ENCODE measurements at regions not wholly inside any gene's neighbourhood (a gene's known extent, or its start where the extent isn't known, plus 50 kb on each side); places are given as distances from the start of the nearest gene placed in this dataset.

DNA sequence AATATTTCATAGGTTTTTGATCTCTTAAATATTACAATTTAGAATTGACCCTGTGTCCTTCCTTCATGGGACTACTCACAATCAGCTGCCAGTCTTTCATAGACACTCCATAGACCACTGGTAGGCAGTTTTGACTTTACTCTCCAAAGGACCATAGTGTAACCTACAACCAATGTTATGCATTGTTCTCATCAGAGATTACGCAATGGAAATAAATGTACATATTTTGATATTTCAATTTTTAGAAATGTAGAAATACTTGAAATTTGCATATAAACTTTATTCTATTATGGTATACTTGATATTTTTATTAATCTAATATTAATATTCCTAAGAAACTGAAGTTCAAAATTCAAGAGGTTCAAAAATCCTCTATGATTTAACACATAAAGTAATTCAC is 446.4 kb upstream of the KCND2 start:
- Histone ChIP-seq H3K36me3 (ENCODE audit: insufficient read depth, low read length) (no peaks in the 10 kb centered on the region), H3K4me1 (ENCODE audit: insufficient read depth, low read length, poor library complexity, severe bottlenecking) (no peaks in the 10 kb centered on the region), H3K79me2 (ENCODE audit: insufficient read depth, low read length) (no peaks in the 10 kb centered on the region), H3K9ac (ENCODE audit: low read depth, low read length, poor library complexity, severe bottlenecking) (no peak overlapping the region), H4K20me1 (ENCODE audit: insufficient read depth, low read length, poor library complexity, severe bottlenecking) (no peaks in the 10 kb centered on the region), H2AFZ (ENCODE audit: low read length) (no peak overlapping the region), H3K27me3 (ENCODE audit: insufficient read depth, low read length, poor library complexity, severe bottlenecking) (no peaks in the 10 kb centered on the region), H3K4me3 (ENCODE audit: low read length, poor library complexity, severe bottlenecking) (no peak overlapping the region), H3F3A (ENCODE audit: low read depth) (no peaks in the 10 kb centered on the region), H3K9me2 (replicated peaks; ENCODE audit: low read depth, low read length) (no peaks in the 10 kb centered on the region), H3K9me3 (ENCODE audit: insufficient read depth, low read depth, low read length) (no peaks in the 10 kb centered on the region), H3K4me2 (ENCODE audit: low read depth, low read length, poor library complexity, severe bottlenecking) (no peak overlapping the region)
- no peak for TF ChIP-seq EZH2phosphoT487 (IDR thresholded peaks at IDR 0.05; ENCODE audit: borderline replicate concordance)
- TF ChIP-seq, protein P1, sequence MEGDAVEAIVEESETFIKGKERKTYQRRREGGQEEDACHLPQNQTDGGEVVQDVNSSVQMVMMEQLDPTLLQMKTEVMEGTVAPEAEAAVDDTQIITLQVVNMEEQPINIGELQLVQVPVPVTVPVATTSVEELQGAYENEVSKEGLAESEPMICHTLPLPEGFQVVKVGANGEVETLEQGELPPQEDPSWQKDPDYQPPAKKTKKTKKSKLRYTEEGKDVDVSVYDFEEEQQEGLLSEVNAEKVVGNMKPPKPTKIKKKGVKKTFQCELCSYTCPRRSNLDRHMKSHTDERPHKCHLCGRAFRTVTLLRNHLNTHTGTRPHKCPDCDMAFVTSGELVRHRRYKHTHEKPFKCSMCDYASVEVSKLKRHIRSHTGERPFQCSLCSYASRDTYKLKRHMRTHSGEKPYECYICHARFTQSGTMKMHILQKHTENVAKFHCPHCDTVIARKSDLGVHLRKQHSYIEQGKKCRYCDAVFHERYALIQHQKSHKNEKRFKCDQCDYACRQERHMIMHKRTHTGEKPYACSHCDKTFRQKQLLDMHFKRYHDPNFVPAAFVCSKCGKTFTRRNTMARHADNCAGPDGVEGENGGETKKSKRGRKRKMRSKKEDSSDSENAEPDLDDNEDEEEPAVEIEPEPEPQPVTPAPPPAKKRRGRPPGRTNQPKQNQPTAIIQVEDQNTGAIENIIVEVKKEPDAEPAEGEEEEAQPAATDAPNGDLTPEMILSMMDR (conservative IDR thresholded peaks at IDR 0.05; ENCODE audit: low read length), result no peak

DNA sequence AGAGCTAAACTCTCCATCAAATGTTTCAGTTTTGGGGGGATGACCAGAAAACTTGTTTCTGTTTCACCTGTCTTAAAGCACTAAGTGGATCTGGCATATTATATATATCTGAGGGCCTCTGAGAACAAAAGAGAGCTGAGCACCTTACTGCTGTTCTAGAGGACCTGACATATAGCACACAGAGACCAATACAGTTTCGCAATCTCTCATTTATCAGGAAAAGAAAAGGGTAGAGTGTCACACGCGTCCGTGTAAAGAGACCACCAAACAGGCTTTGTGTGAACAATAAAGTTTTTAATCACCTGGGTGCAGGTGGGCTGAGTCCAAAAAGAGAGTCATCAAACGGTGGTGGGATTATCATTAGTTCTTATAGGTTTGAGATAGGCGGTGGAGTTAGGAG is 434.5 kb upstream of the KCND2 start:
- H3K9me3 ChIP-seq (ENCODE audit: insufficient read depth, low read depth, low read length), result no peaks in the 10 kb centered on the region
- H3K9me2 ChIP-seq (replicated peaks; ENCODE audit: low read depth, low read length), result no peaks in the 10 kb centered on the region
- no peak overlapping the region for H3K4me3 ChIP-seq (ENCODE audit: low read length, poor library complexity, severe bottlenecking)
- no peaks in the 10 kb centered on the region for H4K20me1 ChIP-seq (ENCODE audit: insufficient read depth, low read length, poor library complexity, severe bottlenecking)
- no peak overlapping the region for H3K9ac ChIP-seq (ENCODE audit: low read depth, low read length, poor library complexity, severe bottlenecking)
- H3F3A ChIP-seq (ENCODE audit: low read depth), result no peaks in the 10 kb centered on the region
- no peaks in the 10 kb centered on the region for H3K4me1 ChIP-seq (ENCODE audit: insufficient read depth, low read length, poor library complexity, severe bottlenecking)
- H3K4me2 ChIP-seq (ENCODE audit: low read depth, low read length, poor library complexity, severe bottlenecking), result no peak overlapping the region
- no peaks in the 10 kb centered on the region for H3K79me2 ChIP-seq (ENCODE audit: insufficient read depth, low read length)
- H2AFZ ChIP-seq (ENCODE audit: low read length), result no peak overlapping the region
- no peak for TF ChIP-seq EZH2phosphoT487 (IDR thresholded peaks at IDR 0.05; ENCODE audit: borderline replicate concordance)
- TF ChIP-seq, protein P1 (conservative IDR thresholded peaks at IDR 0.05; ENCODE audit: low read length), result no peak
- H3K27me3 ChIP-seq (ENCODE audit: insufficient read depth, low read length, poor library complexity, severe bottlenecking), result no peaks in the 10 kb centered on the region
- no peaks in the 10 kb centered on the region for H3K36me3 ChIP-seq (ENCODE audit: insufficient read depth, low read length)

DNA sequence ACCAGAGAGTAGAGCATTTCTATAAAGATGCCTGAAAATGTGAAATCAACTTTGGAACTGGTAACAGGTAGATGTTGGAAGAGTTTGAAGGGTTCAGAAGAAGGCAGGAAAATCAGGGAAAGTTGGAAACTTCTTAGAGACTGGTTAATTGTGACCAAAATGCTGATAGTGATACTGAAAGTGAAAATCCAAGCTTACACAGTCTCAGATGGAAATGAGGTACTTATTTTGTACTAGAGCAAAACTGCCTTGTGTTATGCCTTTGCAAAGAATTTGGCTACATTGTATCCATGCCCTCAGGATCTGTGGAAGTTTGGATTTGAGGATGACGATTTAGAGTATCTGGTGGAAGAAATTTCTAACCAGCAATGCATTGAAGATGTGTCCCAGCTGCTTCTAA is 430.6 kb upstream of the KCND2 start:
- TF ChIP-seq, protein P1 (conservative IDR thresholded peaks at IDR 0.05; ENCODE audit: low read length), result no peak
- TF ChIP-seq EZH2phosphoT487 (IDR thresholded peaks at IDR 0.05; ENCODE audit: borderline replicate concordance), result no peak
- Histone ChIP-seq H3K9me2 (replicated peaks; ENCODE audit: low read depth, low read length) (no peaks in the 10 kb centered on the region), H3K36me3 (ENCODE audit: insufficient read depth, low read length) (no peaks in the 10 kb centered on the region), H3K4me3 (ENCODE audit: low read length, poor library complexity, severe bottlenecking) (no peak overlapping the region), H3F3A (ENCODE audit: low read depth) (no peaks in the 10 kb centered on the region), H3K79me2 (ENCODE audit: insufficient read depth, low read length) (no peaks in the 10 kb centered on the region), H2AFZ (ENCODE audit: low read length) (no peak overlapping the region), H3K4me1 (ENCODE audit: insufficient read depth, low read length, poor library complexity, severe bottlenecking) (no peaks in the 10 kb centered on the region), H4K20me1 (ENCODE audit: insufficient read depth, low read length, poor library complexity, severe bottlenecking) (no peaks in the 10 kb centered on the region), H3K27me3 (ENCODE audit: insufficient read depth, low read length, poor library complexity, severe bottlenecking) (no peaks in the 10 kb centered on the region), H3K9me3 (ENCODE audit: insufficient read depth, low read depth, low read length) (no peaks in the 10 kb centered on the region), H3K4me2 (ENCODE audit: low read depth, low read length, poor library complexity, severe bottlenecking) (no peak overlapping the region), H3K9ac (ENCODE audit: low read depth, low read length, poor library complexity, severe bottlenecking) (no peak overlapping the region)

Data from Loucy (cell line).